Astrocyte (in vitro differentiated cells and primary cell): ENCODE measurements at regions not wholly inside any gene's neighbourhood (a gene's known extent, or its start where the extent isn't known, plus 50 kb on each side); places are given as distances from the start of the nearest gene placed in this dataset.

ENCODE experiments used
- CTCF ChIP-seq: IDR thresholded peaks from 2 replicates; pipeline ENCODE4 v1.5.1; 2011; ENCODE audit warnings: low read depth, mild to moderate bottlenecking, inconsistent platforms, low read length, moderate library complexity; ENCODE audit not compliant: insufficient read depth
- EZH2 ChIP-seq: IDR thresholded peaks from 2 replicates; pipeline ENCODE4 v1.6.1; 2012; ENCODE audit warnings: mild to moderate bottlenecking, low read length, inconsistent platforms; ENCODE audit not compliant: insufficient read depth

GRCh38 chr2:2466534-2466933, 135.5 kb upstream of the MYT1L start:
- TF ChIP-seq CTCF (no peak), EZH2 (no peak)
